ENCODE measurements at regions not wholly inside any gene's neighbourhood (a gene's known extent, or its start where the extent isn't known, plus 50 kb on each side); places are given as distances from the start of the nearest gene placed in this dataset.

GRCh38 chr15:47933865-47934264 lies 186.9 kb upstream of the SLC24A5 start:
- no peak overlapping the region for H3K4me3 Mint-ChIP-seq
- DNase-seq (ENCODE audit: low spot score in 2 of 2, unreplicated experiment in 2 of 2) = no peak
- no peaks in the 10 kb centered on the region for H3K27me3 Mint-ChIP-seq (ENCODE audit: low read depth)
- H3K27ac Mint-ChIP-seq = no peak overlapping the region
- H3K9me3 Mint-ChIP-seq = no peaks in the 10 kb centered on the region
- H3K36me3 Mint-ChIP-seq = no peaks in the 10 kb centered on the region
- no peaks in the 10 kb centered on the region for H3K4me1 Mint-ChIP-seq
- TF ChIP-seq CTCF (IDR thresholded peaks at IDR 0.05; ENCODE audit: unreplicated experiment) = no peak

DNA sequence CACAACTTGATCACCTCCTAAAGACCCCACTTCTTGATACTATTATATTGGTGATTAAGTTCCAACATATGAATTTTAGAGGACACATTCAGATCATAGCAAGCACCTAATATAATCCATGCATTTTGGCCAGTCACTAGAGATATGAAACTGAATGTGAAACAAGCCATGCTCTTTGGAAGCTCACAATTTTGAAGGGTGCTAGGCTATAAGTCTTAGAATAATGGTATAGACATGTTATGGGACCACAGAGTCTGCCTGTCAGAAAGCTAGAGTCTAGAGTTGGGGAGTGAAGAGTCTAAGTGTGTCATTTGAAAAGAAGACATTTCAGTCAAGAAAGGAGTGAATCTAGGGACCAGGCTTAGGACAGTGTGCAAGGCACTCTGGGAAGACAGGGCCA lies 186.4 kb upstream of the SLC24A5 start:
- no peak overlapping the region for H3K4me3 Mint-ChIP-seq
- H3K36me3 Mint-ChIP-seq = no peaks in the 10 kb centered on the region
- no peaks in the 10 kb centered on the region for H3K4me1 Mint-ChIP-seq
- no peak for TF ChIP-seq CTCF (IDR thresholded peaks at IDR 0.05; ENCODE audit: unreplicated experiment)
- no peak overlapping the region for H3K27ac Mint-ChIP-seq
- DNase-seq (ENCODE audit: low spot score in 2 of 2, unreplicated experiment in 2 of 2) = no peak
- no peaks in the 10 kb centered on the region for H3K27me3 Mint-ChIP-seq (ENCODE audit: low read depth)
- no peaks in the 10 kb centered on the region for H3K9me3 Mint-ChIP-seq

DNA sequence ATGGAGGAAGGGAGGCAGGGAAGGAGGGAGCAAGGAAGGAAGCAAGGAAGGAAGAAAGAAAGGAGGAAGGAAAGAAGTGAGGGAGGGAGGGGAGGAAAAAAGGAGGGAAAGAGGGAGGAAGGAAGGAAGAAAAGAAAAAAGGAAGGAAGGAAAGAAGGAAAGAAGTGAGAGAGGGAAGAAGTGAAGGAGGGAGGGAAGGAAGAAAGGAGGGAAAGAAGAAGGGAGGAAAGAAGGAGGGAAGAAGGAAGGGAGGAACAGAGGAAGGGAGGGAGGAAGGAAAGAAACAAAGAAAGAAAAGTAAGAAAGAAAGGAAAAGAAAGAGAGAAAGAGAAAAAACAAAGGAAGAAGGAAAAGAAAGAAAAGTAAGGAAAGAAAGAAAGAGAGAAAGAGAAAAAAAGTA lies 183.0 kb upstream of the SLC24A5 start:
- no peaks in the 10 kb centered on the region for H3K9me3 Mint-ChIP-seq
- H3K4me3 Mint-ChIP-seq = no peak overlapping the region
- no peak for DNase-seq (ENCODE audit: low spot score in 2 of 2, unreplicated experiment in 2 of 2)
- H3K27me3 Mint-ChIP-seq (ENCODE audit: low read depth) = no peaks in the 10 kb centered on the region
- no peaks in the 10 kb centered on the region for H3K36me3 Mint-ChIP-seq
- H3K27ac Mint-ChIP-seq = no peak overlapping the region
- no peak for TF ChIP-seq CTCF (IDR thresholded peaks at IDR 0.05; ENCODE audit: unreplicated experiment)
- no peaks in the 10 kb centered on the region for H3K4me1 Mint-ChIP-seq

GRCh38 chr15:47944637-47945288 lies 176.0 kb upstream of the SLC24A5 start:
- no peaks in the 10 kb centered on the region for H3K4me1 Mint-ChIP-seq
- H3K9me3 Mint-ChIP-seq = peaks cover 3% of the 10 kb centered on the region
- no peak overlapping the region for H3K27ac Mint-ChIP-seq
- no peak for TF ChIP-seq CTCF (IDR thresholded peaks at IDR 0.05; ENCODE audit: unreplicated experiment)
- no peak overlapping the region for H3K4me3 Mint-ChIP-seq
- no peaks in the 10 kb centered on the region for H3K27me3 Mint-ChIP-seq (ENCODE audit: low read depth)
- no peaks in the 10 kb centered on the region for H3K36me3 Mint-ChIP-seq
- no peak for DNase-seq (ENCODE audit: low spot score in 2 of 2, unreplicated experiment in 2 of 2)

- no peaks in the 10 kb centered on the region for H3K36me3 Mint-ChIP-seq
- TF ChIP-seq CTCF (IDR thresholded peaks at IDR 0.05; ENCODE audit: unreplicated experiment) = no peak
- no peaks in the 10 kb centered on the region for H3K27me3 Mint-ChIP-seq (ENCODE audit: low read depth)
- H3K9me3 Mint-ChIP-seq = peaks cover 3% of the 10 kb centered on the region
- H3K4me1 Mint-ChIP-seq = no peaks in the 10 kb centered on the region
- no peak overlapping the region for H3K4me3 Mint-ChIP-seq
- H3K27ac Mint-ChIP-seq = no peak overlapping the region
- no peak for DNase-seq (ENCODE audit: low spot score in 2 of 2, unreplicated experiment in 2 of 2)
Observed at GRCh38 chr15:47945872-47946650, 174.7 kb upstream of the SLC24A5 start.
